ENCODE measurements at regions not wholly inside any gene's neighbourhood (a gene's known extent, or its start where the extent isn't known, plus 50 kb on each side); places are given as distances from the start of the nearest gene placed in this dataset.

DNA sequence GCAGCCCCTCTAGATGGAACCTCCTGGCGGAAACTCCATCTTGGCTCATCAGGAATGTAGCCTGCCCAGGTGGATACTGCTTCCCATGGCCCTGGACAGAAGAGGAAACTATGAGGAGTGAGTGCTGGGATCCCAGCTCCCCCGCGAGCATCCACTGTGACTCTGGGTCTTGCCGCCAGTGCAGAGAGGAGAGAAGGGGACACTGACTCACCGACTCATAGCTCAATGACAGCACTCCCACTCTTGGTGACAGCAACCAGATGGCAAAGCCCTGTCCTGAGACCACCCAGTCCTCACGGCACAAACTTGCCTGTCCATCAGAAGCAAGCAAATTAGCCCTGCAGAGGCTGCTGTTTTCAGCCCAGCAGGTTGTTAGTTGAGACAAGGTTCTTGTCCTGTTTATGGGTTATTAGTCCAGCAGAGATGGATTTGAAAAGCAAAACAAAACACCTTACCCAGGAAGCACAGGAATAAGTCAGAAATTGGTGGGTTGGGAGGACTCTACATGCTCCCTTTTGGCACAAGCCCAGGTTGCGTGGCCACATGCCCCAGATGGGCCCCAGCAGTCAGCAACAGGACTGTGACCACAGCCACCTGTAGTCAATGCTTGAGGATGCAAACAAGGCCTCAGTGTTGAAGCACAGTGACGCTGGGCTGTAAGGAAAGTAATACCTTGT, 111.5 kb upstream of the GLI2 start:
- no peak for FAIRE-seq
- DNase-seq (ENCODE audit: insufficient read length, low spot score): no peak
- TF ChIP-seq, protein P1, sequence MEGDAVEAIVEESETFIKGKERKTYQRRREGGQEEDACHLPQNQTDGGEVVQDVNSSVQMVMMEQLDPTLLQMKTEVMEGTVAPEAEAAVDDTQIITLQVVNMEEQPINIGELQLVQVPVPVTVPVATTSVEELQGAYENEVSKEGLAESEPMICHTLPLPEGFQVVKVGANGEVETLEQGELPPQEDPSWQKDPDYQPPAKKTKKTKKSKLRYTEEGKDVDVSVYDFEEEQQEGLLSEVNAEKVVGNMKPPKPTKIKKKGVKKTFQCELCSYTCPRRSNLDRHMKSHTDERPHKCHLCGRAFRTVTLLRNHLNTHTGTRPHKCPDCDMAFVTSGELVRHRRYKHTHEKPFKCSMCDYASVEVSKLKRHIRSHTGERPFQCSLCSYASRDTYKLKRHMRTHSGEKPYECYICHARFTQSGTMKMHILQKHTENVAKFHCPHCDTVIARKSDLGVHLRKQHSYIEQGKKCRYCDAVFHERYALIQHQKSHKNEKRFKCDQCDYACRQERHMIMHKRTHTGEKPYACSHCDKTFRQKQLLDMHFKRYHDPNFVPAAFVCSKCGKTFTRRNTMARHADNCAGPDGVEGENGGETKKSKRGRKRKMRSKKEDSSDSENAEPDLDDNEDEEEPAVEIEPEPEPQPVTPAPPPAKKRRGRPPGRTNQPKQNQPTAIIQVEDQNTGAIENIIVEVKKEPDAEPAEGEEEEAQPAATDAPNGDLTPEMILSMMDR (IDR thresholded peaks at IDR 0.05; ENCODE audit: insufficient read depth, missing control alignments): no peak

DNA sequence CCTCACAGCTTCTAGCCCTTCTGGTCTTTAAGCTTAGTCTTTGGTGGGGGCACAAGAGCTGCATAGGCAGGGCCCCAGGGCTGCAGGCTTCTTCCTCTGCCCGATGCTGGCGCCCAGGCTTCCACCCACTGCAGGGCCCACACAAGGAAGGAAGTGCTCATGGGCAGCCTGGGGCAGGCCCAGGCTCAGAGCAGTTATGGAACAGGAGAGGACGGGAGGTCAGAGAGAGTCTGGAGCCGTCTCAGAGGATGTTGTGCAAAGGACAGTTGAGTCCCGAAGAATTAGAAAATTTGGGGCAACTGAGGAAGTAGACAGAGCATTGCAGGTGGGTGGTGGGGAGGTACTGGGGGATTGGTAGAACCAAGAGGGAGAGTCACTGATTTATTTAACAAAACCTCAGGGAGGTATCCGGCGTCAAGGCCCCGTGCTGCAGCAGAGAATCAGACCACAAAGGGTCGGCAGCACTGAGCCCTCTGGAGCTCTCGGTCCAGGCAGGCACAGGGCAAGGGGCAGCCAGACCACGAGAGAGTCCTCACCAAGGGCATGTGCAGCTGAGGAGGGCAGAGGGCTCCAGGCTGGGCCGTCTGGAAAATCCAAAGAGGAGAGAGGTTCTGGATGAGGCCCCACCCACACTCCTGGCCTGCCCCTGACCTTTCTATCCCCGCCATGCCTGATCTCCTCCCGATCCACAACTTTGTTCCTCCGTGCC, 110.8 kb upstream of the GLI2 start:
- TF ChIP-seq, protein P1 (IDR thresholded peaks at IDR 0.05; ENCODE audit: insufficient read depth, missing control alignments): no peak
- DNase-seq (ENCODE audit: insufficient read length, low spot score) (no peak), FAIRE-seq (no peak)

DNA sequence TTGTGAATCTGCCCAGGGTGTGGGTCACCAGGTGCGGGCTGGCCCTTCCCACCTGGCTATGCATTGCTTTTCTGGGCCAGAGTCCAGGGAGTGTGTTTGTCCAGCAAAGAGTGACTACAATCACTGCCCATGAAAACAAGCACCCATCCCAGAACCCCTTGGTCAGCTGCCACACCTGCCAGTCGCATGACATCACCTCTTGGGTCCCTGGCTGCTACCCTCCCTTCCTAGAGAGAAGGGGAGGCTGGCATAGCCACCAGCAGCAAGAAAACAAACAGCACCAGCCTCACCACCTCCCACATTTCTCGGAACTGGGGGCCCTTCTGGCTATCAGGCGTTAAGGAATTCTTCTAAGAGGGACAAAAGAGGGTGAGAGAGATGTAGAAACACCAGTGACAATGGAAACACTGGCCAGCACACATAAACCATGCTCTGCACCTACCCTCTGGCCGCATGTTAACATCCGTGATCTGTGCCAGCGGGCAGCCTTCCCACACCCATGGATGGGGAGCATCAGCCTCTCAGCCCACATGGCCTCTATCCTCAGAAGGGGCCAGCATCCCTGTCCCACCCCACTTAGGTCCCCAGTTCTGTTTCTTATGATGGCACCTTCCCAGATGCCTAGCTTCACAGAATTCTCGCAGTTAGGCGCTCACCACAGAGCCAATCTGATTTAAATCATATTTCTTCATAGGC, 109.7 kb upstream of the GLI2 start:
- FAIRE-seq (no peak), DNase-seq (ENCODE audit: insufficient read length, low spot score) (no peak)
- TF ChIP-seq, protein P1 (IDR thresholded peaks at IDR 0.05; ENCODE audit: insufficient read depth, missing control alignments): no peak

DNA sequence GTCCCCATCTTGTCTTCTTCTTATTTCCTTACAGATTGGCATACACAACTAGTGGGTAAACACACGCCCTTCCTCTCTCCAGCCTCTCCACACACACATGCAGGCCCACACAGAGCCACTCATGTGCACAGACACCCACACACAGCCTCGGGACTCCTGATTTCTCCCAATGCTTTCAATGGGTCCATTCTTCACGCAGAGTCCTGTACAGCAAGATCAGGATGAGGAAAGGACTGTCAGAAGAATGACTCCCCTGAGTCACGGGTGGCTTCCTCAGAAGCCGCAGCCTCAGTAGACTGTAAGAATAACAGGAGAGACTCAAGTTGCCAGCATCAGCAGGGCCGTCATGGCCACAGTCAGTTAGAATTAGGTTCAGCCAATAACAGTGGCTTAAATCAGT, 109.1 kb upstream of the GLI2 start:
- no peak for FAIRE-seq
- no peak for DNase-seq (ENCODE audit: insufficient read length, low spot score)
- TF ChIP-seq, protein P1 (IDR thresholded peaks at IDR 0.05; ENCODE audit: insufficient read depth, missing control alignments): no peak

- DNase-seq (ENCODE audit: insufficient read length, low spot score) (no peak), FAIRE-seq (no peak)
- TF ChIP-seq, protein P1 (IDR thresholded peaks at IDR 0.05; ENCODE audit: insufficient read depth, missing control alignments): no peak
These were observed 107.4 kb upstream of the GLI2 start for GRCh38 chr2:120628248-120628647.

DNA sequence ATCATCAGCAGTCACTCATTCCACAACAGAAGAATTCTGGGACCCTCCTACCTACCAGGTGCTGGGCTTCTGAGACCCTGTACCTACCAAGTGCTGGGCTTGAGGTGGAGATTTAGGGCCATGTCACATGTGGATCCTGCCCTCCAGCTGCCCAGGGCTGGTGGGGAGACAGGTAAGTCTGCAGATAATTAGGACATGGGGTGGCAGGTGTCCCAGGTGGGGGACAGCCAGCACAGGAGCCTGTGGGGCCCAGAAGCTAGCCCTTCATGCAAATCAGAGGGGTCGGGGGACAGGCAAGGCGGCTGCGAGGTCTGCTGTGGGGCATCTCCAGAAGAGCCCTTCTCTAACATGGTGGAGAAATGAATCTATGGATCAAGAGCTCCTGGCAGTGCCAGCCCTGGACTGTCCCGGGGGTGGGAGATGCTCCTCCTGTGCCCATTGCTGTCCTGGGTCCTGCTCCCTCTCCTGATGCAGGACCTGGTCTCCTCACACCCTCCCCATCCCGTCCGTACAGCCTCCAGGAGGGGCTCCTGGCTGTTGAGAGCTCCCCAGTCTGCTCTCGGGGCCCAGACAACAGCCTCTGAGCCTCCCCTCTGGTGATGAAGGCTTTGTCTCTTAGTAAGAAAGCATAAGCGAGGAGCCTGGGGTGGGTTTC, 106.3 kb upstream of the GLI2 start:
- TF ChIP-seq, protein P1 (IDR thresholded peaks at IDR 0.05; ENCODE audit: insufficient read depth, missing control alignments): no peak
- FAIRE-seq (no peak), DNase-seq (ENCODE audit: insufficient read length, low spot score) (no peak)
